SK-N-MC (cell line): ENCODE measurements at regions not wholly inside any gene's neighbourhood (a gene's known extent, or its start where the extent isn't known, plus 50 kb on each side); places are given as distances from the start of the nearest gene placed in this dataset.
"Not testable (repeated sequence)": the region's sequence is repeated elsewhere in the genome, so short reads cannot be mapped to it uniquely, and the experiment has no call there.

Source experiments
- EZH2 ChIP-seq: fragments of 200-600 bp; sonication (generic); IDR thresholded peaks from one replicate; pipeline ENCODE4 v1.6.1; 2017; ENCODE audit warnings: antibody characterized with exemption
- POLR2AphosphoS5 ChIP-seq: IDR thresholded peaks from 2 replicates; pipeline ENCODE4 v1.6.1; 2012; ENCODE audit warnings: mild to moderate bottlenecking, low read depth, low read length, borderline replicate concordance

DNA sequence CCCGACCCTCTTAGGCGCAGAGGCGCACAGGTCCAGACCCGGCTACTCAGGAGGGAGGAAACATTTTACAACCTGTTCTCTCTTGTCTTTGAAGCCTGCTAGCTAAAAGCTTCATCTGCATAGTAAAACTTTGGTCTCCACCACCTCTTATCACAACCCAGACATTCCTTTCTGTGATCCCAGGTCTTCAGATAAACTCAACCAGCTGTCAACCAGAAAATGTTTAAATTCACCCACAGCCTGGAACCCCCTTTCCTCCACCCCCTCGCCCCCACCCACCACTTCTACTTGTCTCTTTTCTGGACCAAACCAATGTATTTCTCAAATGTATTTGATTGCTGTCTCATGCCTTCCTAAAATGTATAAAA, 169.1 kb upstream of the PRKX start:
- not testable (repeated sequence) for TF ChIP-seq EZH2, POLR2AphosphoS5
